GM12873 (cell line): ENCODE measurements at regions not wholly inside any gene's neighbourhood (a gene's known extent, or its start where the extent isn't known, plus 50 kb on each side); places are given as distances from the start of the nearest gene placed in this dataset.

Experiments used
- TF ChIP-seq, protein P1 (sequence below): IDR thresholded peaks from 2 replicates; pipeline ENCODE4 v1.5.1; 2012; ENCODE audit warnings: low read depth, mild to moderate bottlenecking, moderate library complexity, low read length, control low read depth; ENCODE audit not compliant: insufficient read depth; ENCODE audit errors: missing control alignments

- TF ChIP-seq, protein P1, sequence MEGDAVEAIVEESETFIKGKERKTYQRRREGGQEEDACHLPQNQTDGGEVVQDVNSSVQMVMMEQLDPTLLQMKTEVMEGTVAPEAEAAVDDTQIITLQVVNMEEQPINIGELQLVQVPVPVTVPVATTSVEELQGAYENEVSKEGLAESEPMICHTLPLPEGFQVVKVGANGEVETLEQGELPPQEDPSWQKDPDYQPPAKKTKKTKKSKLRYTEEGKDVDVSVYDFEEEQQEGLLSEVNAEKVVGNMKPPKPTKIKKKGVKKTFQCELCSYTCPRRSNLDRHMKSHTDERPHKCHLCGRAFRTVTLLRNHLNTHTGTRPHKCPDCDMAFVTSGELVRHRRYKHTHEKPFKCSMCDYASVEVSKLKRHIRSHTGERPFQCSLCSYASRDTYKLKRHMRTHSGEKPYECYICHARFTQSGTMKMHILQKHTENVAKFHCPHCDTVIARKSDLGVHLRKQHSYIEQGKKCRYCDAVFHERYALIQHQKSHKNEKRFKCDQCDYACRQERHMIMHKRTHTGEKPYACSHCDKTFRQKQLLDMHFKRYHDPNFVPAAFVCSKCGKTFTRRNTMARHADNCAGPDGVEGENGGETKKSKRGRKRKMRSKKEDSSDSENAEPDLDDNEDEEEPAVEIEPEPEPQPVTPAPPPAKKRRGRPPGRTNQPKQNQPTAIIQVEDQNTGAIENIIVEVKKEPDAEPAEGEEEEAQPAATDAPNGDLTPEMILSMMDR, result no peak
These were observed 318.0 kb downstream of the QKI start for GRCh38 chr6:163732479-163732878.

- TF ChIP-seq, protein P1, result no peak
These were observed 316.9 kb downstream of the QKI start for GRCh38 chr6:163731215-163732013.

GRCh38 chr6:163730246-163731210 lies 316.0 kb downstream of the QKI start:
- TF ChIP-seq, protein P1, result no peak

- TF ChIP-seq, protein P1, result no peak
These were observed 314.8 kb downstream of the QKI start for GRCh38 chr6:163729127-163729872.

GRCh38 chr6:163728442-163729126 lies 314.1 kb downstream of the QKI start:
- TF ChIP-seq, protein P1, result no peak

GRCh38 chr6:163726037-163726695 lies 311.6 kb downstream of the QKI start:
- TF ChIP-seq, protein P1, result no peak
